Progenitor cell of endocrine pancreas (in vitro differentiated cells): ENCODE measurements at regions not wholly inside any gene's neighbourhood (a gene's known extent, or its start where the extent isn't known, plus 50 kb on each side); places are given as distances from the start of the nearest gene placed in this dataset.

ENCODE experiments used
- DNase-seq: peaks from one replicate; pipeline ENCODE4 v3.0.0; 2021; ENCODE audit warnings: low spot score; ENCODE audit not compliant: unreplicated experiment
- H3K27ac Mint-ChIP-seq: 2 replicates; pipeline ENCODE4 v1.8.0; 2021; ENCODE audit warnings: mild to moderate bottlenecking, moderate library complexity, mixed read lengths
- H3K27me3 Mint-ChIP-seq: 2 replicates; pipeline ENCODE4 v1.8.0; 2021; ENCODE audit warnings: mixed read lengths
- H3K36me3 Mint-ChIP-seq: 2 replicates; pipeline ENCODE4 v1.8.0; 2022; ENCODE audit warnings: mixed read lengths; ENCODE audit not compliant: insufficient read depth
- H3K4me1 Mint-ChIP-seq: 2 replicates; pipeline ENCODE4 v1.8.0; 2021; ENCODE audit warnings: low read depth, mixed read lengths
- H3K4me3 Mint-ChIP-seq: 2 replicates; pipeline ENCODE4 v1.8.0; 2021; ENCODE audit warnings: low read depth, mild to moderate bottlenecking, moderate library complexity, mixed read lengths
- H3K9me3 Mint-ChIP-seq: 2 replicates; pipeline ENCODE4 v1.8.0; 2021; ENCODE audit warnings: low read depth, mixed read lengths
- TF ChIP-seq, protein P1 (sequence below): fragments of 200-600 bp; sonication (generic); IDR thresholded peaks from one replicate; pipeline ENCODE4 v1.5.0; 2021; ENCODE audit warnings: antibody characterized with exemption, mild to moderate bottlenecking; ENCODE audit not compliant: unreplicated experiment

DNA sequence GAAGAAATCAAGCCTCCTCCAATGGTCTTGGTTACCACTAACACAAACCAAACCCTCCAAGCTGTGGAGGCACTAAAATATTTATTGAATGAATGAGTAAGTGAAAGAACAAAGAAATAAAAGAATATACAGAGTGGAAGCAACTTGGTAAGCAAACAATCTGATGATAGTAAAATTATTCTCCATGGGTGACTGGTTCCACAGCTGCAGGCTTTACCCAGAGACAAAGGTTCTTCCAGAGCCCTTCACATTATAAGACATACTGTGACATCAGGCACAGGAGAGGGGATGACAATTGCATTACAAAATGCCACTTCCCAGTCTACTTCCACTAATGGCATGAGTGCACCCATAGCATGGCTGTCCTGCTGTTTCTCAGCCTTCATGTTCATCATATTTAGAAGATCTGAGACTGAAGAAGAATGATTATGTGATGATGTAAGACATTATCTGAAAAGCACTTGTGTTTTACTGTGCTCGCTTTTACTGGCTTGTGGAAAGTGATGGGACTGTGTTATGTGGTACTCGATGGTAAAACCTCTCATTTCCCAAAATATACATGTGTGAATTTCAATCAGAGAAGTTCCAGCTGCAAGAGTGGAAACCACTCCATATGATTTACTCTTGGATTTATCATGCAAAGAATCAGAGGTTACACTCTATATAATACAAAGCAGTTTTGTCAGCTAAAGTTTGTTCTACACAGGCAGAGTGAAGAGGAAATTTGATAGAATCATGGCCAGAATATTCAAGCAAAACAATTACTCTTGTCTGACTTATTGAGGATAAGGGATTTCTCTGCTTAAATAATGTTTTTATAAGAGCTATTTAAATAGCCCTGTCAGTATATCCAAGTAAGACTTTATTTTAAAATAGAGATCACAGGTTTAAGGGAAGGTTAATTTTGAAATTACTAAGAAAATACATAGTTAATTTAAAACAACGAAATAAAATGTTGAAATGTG, 220.2 kb upstream of the NBEA start:
- Mint-ChIP-seq H3K36me3 (no peaks in the 10 kb centered on the region), H3K4me1 (peaks cover 21% of the 10 kb centered on the region), H3K27ac (no peak overlapping the region), H3K9me3 (no peaks in the 10 kb centered on the region), H3K27me3 (no peaks in the 10 kb centered on the region), H3K4me3 (no peak overlapping the region)
- DNase-seq = no peak
- TF ChIP-seq, protein P1, sequence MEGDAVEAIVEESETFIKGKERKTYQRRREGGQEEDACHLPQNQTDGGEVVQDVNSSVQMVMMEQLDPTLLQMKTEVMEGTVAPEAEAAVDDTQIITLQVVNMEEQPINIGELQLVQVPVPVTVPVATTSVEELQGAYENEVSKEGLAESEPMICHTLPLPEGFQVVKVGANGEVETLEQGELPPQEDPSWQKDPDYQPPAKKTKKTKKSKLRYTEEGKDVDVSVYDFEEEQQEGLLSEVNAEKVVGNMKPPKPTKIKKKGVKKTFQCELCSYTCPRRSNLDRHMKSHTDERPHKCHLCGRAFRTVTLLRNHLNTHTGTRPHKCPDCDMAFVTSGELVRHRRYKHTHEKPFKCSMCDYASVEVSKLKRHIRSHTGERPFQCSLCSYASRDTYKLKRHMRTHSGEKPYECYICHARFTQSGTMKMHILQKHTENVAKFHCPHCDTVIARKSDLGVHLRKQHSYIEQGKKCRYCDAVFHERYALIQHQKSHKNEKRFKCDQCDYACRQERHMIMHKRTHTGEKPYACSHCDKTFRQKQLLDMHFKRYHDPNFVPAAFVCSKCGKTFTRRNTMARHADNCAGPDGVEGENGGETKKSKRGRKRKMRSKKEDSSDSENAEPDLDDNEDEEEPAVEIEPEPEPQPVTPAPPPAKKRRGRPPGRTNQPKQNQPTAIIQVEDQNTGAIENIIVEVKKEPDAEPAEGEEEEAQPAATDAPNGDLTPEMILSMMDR = no peak

DNA sequence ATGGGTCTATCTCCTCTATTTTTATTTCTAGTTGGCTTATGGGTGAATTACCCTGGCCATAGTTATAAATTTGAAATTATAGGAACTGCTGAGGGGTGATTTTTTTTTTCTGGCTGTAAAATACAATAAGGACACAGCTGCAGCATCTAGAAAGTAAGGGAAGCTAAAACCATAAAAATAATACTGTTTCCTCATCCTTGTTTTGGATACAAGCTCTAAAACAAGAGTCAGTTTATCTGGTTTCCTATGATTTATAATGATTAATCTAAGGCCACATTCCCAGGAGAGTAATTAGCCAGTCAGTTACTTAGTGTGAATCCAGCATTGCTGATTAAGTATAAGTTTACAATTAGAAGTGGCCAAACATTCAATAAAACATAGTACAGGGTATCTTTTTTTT, 219.1 kb upstream of the NBEA start:
- H3K4me3 Mint-ChIP-seq = no peak overlapping the region
- TF ChIP-seq, protein P1 = no peak
- no peak for DNase-seq
- no peaks in the 10 kb centered on the region for H3K27me3 Mint-ChIP-seq
- H3K27ac Mint-ChIP-seq = no peak overlapping the region
- peaks cover 16% of the 10 kb centered on the region for H3K4me1 Mint-ChIP-seq
- no peaks in the 10 kb centered on the region for H3K36me3 Mint-ChIP-seq
- no peaks in the 10 kb centered on the region for H3K9me3 Mint-ChIP-seq

DNA sequence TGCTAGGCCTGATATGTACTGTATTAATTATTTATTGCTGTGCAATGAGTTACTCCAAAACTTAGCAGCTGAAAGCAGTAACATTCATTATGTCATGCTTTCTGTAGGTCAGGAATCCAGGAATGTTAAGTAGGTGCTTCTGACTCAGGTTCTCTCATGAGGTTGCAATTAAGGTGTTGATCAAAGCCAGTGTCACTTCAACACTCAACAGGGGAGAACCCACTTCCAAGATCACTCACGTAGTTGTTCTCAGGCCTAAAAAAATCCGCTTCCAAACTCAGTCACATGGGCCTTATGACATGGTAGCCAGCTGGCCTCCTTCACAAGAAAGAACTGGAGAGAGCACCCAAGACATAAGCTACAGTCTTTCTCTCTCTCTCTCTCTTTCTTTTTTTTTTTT, 211.1 kb upstream of the NBEA start:
- DNase-seq = no peak
- H3K4me3 Mint-ChIP-seq = no peak overlapping the region

DNA sequence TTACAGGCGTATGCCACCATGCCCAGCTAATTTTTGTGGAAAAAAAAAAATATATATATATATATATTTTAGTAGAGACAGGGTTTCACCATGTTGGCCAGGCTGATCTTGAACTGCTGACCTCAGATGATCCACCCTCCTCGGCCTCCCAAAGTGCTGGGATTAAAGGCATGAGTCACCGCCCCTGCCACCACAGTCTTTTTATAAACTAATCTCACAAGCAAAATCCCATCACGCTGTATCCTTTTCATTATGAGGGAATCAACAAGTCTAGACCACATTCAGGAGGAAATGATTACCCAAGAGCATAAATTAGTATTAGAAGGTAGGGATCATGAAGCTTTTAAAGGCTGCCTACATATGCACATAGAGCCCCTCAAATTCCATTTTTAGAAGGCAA, 210.6 kb upstream of the NBEA start:
- peaks cover 3% of the 10 kb centered on the region for H3K4me1 Mint-ChIP-seq
- no peaks in the 10 kb centered on the region for H3K27me3 Mint-ChIP-seq
- TF ChIP-seq, protein P1 = no peak
- no peaks in the 10 kb centered on the region for H3K36me3 Mint-ChIP-seq
- peaks cover 4% of the 10 kb centered on the region for H3K9me3 Mint-ChIP-seq
- H3K4me3 Mint-ChIP-seq = no peak overlapping the region
- H3K27ac Mint-ChIP-seq = no peak overlapping the region
- no peak for DNase-seq

More for the DNA sequence above, 211.1 kb upstream of the NBEA start:
- no peaks in the 10 kb centered on the region for H3K27me3 Mint-ChIP-seq
- TF ChIP-seq, protein P1 = no peak
- H3K36me3 Mint-ChIP-seq = no peaks in the 10 kb centered on the region
- no peak overlapping the region for H3K27ac Mint-ChIP-seq
- H3K9me3 Mint-ChIP-seq = peaks cover 4% of the 10 kb centered on the region
- H3K4me1 Mint-ChIP-seq = peaks cover 3% of the 10 kb centered on the region

DNA sequence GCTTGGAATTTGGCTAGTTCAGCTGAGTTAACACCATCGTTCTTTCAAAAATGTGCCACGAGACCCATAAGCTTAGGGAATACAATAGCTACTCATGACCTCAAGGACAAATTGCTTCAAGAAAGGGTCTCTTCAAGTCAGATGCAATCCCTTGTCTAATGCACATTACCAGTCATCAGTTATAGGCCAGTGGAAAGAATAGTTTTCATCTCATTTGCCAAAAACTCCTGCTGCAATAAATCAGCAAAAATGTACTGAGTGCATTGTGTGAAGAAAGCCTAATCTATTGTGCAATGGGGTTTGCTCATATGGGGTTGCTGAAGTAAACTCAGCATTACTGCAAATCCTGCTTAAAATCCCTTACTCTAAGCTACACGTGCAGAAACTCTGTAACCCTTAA, 208.3 kb upstream of the NBEA start:
- TF ChIP-seq, protein P1 = no peak
- no peak overlapping the region for H3K4me3 Mint-ChIP-seq
- DNase-seq = no peak
- H3K9me3 Mint-ChIP-seq = peaks cover 4% of the 10 kb centered on the region
- no peaks in the 10 kb centered on the region for H3K27me3 Mint-ChIP-seq
- no peak overlapping the region for H3K27ac Mint-ChIP-seq
- no peaks in the 10 kb centered on the region for H3K36me3 Mint-ChIP-seq
- H3K4me1 Mint-ChIP-seq = peaks cover 5% of the 10 kb centered on the region
